ENCODE measurements at regions not wholly inside any gene's neighbourhood (a gene's known extent, or its start where the extent isn't known, plus 50 kb on each side); places are given as distances from the start of the nearest gene placed in this dataset.
"Not testable (repeated sequence)": the region's sequence is repeated elsewhere in the genome, so short reads cannot be mapped to it uniquely, and the experiment has no call there.

GRCh38 chr15:60265057-60265456 lies 132.7 kb downstream of the ANXA2 start:
- H3K27me3 ChIP-seq, result no peaks in the 10 kb centered on the region
- no peak overlapping the region for H3K27ac ChIP-seq
- no peak for DNase-seq
- H3K4me3 ChIP-seq, result no peak overlapping the region
- no peaks in the 10 kb centered on the region for H3K4me1 ChIP-seq
- H3K9me3 ChIP-seq, result no peaks in the 10 kb centered on the region
- H3K36me3 ChIP-seq, result no peaks in the 10 kb centered on the region
- TF ChIP-seq POLR2A (IDR thresholded peaks at IDR 0.05) (no peak), CTCF (IDR thresholded peaks at IDR 0.05) (no peak)

GRCh38 chr15:60272623-60273022 lies 125.2 kb downstream of the ANXA2 start:
- H3K27ac ChIP-seq, result no peak overlapping the region
- no peak for DNase-seq
- H3K9me3 ChIP-seq, result peaks cover 0 to 5% (median 2%) of the 10 kb centered on the region in 4 donors
- H3K4me3 ChIP-seq, result no peak overlapping the region
- no peaks in the 10 kb centered on the region for H3K27me3 ChIP-seq
- TF ChIP-seq POLR2A (IDR thresholded peaks at IDR 0.05) (no peak), CTCF (IDR thresholded peaks at IDR 0.05) (no peak)
- H3K36me3 ChIP-seq, result no peaks in the 10 kb centered on the region
- H3K4me1 ChIP-seq, result no peaks in the 10 kb centered on the region

- H3K36me3 ChIP-seq, result no peaks in the 10 kb centered on the region
- no peak overlapping the region for H3K27ac ChIP-seq
- TF ChIP-seq CTCF (IDR thresholded peaks at IDR 0.05) (no peak), POLR2A (IDR thresholded peaks at IDR 0.05) (no peak)
- H3K27me3 ChIP-seq, result no peaks in the 10 kb centered on the region
- no peak overlapping the region for H3K4me3 ChIP-seq
- no peak for DNase-seq
- H3K9me3 ChIP-seq, result peaks cover 0 to 5% (median 2%) of the 10 kb centered on the region in 4 donors
- no peaks in the 10 kb centered on the region for H3K4me1 ChIP-seq
Measured at GRCh38 chr15:60275624-60276023, 122.2 kb downstream of the ANXA2 start.

- Histone ChIP-seq H3K4me3 (no peak overlapping the region), H3K36me3 (no peaks in the 10 kb centered on the region), H3K4me1 (no peaks in the 10 kb centered on the region), H3K27me3 (no peaks in the 10 kb centered on the region), H3K9me3 (peaks cover 0 to 5% (median 2%) of the 10 kb centered on the region in 4 donors), H3K27ac (no peak overlapping the region)
- no peak for DNase-seq
- TF ChIP-seq POLR2A (IDR thresholded peaks at IDR 0.05) (no peak), CTCF (IDR thresholded peaks at IDR 0.05) (no peak)
Measured at GRCh38 chr15:60278879-60279278, 118.9 kb downstream of the ANXA2 start.

- Histone ChIP-seq H3K4me1 (no peaks in the 10 kb centered on the region), H3K9me3 (peaks cover 0 to 5% (median 2%) of the 10 kb centered on the region in 4 donors), H3K4me3 (no peak overlapping the region), H3K27me3 (no peaks in the 10 kb centered on the region), H3K36me3 (no peaks in the 10 kb centered on the region), H3K27ac (no peak overlapping the region)
- DNase-seq, result no peak
- TF ChIP-seq POLR2A (IDR thresholded peaks at IDR 0.05) (no peak), CTCF (IDR thresholded peaks at IDR 0.05) (no peak)
Measured at GRCh38 chr15:60280259-60280658, 117.5 kb downstream of the ANXA2 start.

- Histone ChIP-seq H3K27ac (no peak overlapping the region), H3K27me3 (no peaks in the 10 kb centered on the region), H3K4me1 (no peaks in the 10 kb centered on the region), H3K36me3 (no peaks in the 10 kb centered on the region), H3K4me3 (no peak overlapping the region), H3K9me3 (no peaks in the 10 kb centered on the region)
- DNase-seq, result no peak
- no peak for TF ChIP-seq POLR2A (IDR thresholded peaks at IDR 0.05)
- TF ChIP-seq CTCF (IDR thresholded peaks at IDR 0.05), result no peak
Measured at GRCh38 chr15:60283936-60284335, 113.8 kb downstream of the ANXA2 start.

GRCh38 chr15:60295901-60296300 lies 101.9 kb downstream of the ANXA2 start:
- H3K27ac ChIP-seq, DNase-seq, H3K9me3 ChIP-seq, H3K4me3 ChIP-seq, H3K4me1 ChIP-seq, H3K27me3 ChIP-seq, H3K36me3 ChIP-seq: not testable (repeated sequence)
